ENCODE measurements at regions not wholly inside any gene's neighbourhood (a gene's known extent, or its start where the extent isn't known, plus 50 kb on each side); places are given as distances from the start of the nearest gene placed in this dataset.

GRCh38 chr3:88509582-88509981 is 359.8 kb downstream of the C3orf38 start:
- TF ChIP-seq ATF3 (IDR thresholded peaks at IDR 0.05; ENCODE audit: insufficient read depth, low read depth, low read length) (no peak), POLR2AphosphoS5 (IDR thresholded peaks at IDR 0.05; ENCODE audit: low read depth, low read length) (no peak), BRCA1 (IDR thresholded peaks at IDR 0.05; ENCODE audit: low read depth, low read length) (no peak), CHD1 (IDR thresholded peaks at IDR 0.05; ENCODE audit: low read depth, low read length) (no peak), EP300 (IDR thresholded peaks at IDR 0.05; ENCODE audit: borderline replicate concordance in 1 of 2, low read depth in 2 of 2, low read length in 2 of 2) (no peak)
- TF ChIP-seq, protein P1, sequence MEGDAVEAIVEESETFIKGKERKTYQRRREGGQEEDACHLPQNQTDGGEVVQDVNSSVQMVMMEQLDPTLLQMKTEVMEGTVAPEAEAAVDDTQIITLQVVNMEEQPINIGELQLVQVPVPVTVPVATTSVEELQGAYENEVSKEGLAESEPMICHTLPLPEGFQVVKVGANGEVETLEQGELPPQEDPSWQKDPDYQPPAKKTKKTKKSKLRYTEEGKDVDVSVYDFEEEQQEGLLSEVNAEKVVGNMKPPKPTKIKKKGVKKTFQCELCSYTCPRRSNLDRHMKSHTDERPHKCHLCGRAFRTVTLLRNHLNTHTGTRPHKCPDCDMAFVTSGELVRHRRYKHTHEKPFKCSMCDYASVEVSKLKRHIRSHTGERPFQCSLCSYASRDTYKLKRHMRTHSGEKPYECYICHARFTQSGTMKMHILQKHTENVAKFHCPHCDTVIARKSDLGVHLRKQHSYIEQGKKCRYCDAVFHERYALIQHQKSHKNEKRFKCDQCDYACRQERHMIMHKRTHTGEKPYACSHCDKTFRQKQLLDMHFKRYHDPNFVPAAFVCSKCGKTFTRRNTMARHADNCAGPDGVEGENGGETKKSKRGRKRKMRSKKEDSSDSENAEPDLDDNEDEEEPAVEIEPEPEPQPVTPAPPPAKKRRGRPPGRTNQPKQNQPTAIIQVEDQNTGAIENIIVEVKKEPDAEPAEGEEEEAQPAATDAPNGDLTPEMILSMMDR (IDR thresholded peaks at IDR 0.05; ENCODE audit: control extremely low read depth in 1 of 3, insufficient read depth in 1 of 3, low read depth in 1 of 3, low read length in 3 of 3): no peak
- TF ChIP-seq, protein P2, sequence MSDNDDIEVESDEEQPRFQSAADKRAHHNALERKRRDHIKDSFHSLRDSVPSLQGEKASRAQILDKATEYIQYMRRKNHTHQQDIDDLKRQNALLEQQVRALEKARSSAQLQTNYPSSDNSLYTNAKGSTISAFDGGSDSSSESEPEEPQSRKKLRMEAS (IDR thresholded peaks at IDR 0.05): no peak

Measured in H1 (cell line).